Ovary (tissue), 1 donor: ENCODE measurements at regions not wholly inside any gene's neighbourhood (a gene's known extent, or its start where the extent isn't known, plus 50 kb on each side); places are given as distances from the start of the nearest gene placed in this dataset.

Experiments
- EP300 ChIP-seq: sonication (generic); formaldehyde crosslinking; IDR thresholded peaks from one replicate; pipeline ENCODE4 v1.6.1; 2017; ENCODE audit warnings: antibody characterized with exemption
- POLR2A ChIP-seq: fragments of 450-650 bp; IDR thresholded peaks from one replicate; pipeline ENCODE4 v1.6.1; 2017; ENCODE audit warnings: antibody characterized with exemption, mild to moderate bottlenecking, moderate library complexity

- TF ChIP-seq EP300 (no peak), POLR2A (no peak)
These were observed 1124.8 kb upstream of the PRR20A start for GRCh38 chr13:56015919-56016318.
